HG03095 (cell line): ENCODE measurements at regions not wholly inside any gene's neighbourhood (a gene's known extent, or its start where the extent isn't known, plus 50 kb on each side); places are given as distances from the start of the nearest gene placed in this dataset.
A peak's percentile ranks its signal among the peaks of the same experiment; 100 is the strongest.
"Not testable (repeated sequence)": the region's sequence is repeated elsewhere in the genome, so short reads cannot be mapped to it uniquely, and the experiment has no call there.

Experiments used
- ATAC-seq: cut with Tn5 transposase; IDR thresholded peaks from one replicate; pipeline ENCODE4 v1.9.1; 2021; ENCODE audit warnings: moderate library complexity; ENCODE audit not compliant: unreplicated experiment

GRCh38 chr1:120544434-120544833 lies 129.6 kb downstream of the NBPF8 start:
- ATAC-seq = not testable (repeated sequence)

- not testable (repeated sequence) for ATAC-seq
Measured at GRCh38 chr1:120550335-120550734, 135.5 kb downstream of the NBPF8 start.

- not testable (repeated sequence) for ATAC-seq
Measured at GRCh38 chr1:120552190-120552589, 137.4 kb downstream of the NBPF8 start.

- ATAC-seq = not testable (repeated sequence)
Measured at GRCh38 chr1:120557605-120558302, 142.9 kb downstream of the NBPF8 start.

- ATAC-seq = peak; percentile 81
Measured at GRCh38 chr1:120558303-120559060, 143.6 kb downstream of the NBPF8 start.

- ATAC-seq = not testable (repeated sequence)
Measured at GRCh38 chr1:120561767-120562166, 146.9 kb downstream of the NBPF8 start.

- ATAC-seq = not testable (repeated sequence)
Measured at GRCh38 chr1:120565396-120565795, 150.6 kb downstream of the NBPF8 start.

- not testable (repeated sequence) for ATAC-seq
Measured at GRCh38 chr1:120567620-120568019, 152.8 kb downstream of the NBPF8 start.

- ATAC-seq = not testable (repeated sequence)
Measured at GRCh38 chr1:120575201-120575600, 148.5 kb upstream of the NBPF26 start.

GRCh38 chr1:120582135-120582534 lies 141.6 kb upstream of the NBPF26 start:
- ATAC-seq = not testable (repeated sequence)

GRCh38 chr1:120586053-120586452 lies 137.7 kb upstream of the NBPF26 start:
- not testable (repeated sequence) for ATAC-seq

- ATAC-seq = not testable (repeated sequence)
Measured at GRCh38 chr1:120588811-120589210, 134.9 kb upstream of the NBPF26 start.

- not testable (repeated sequence) for ATAC-seq
Measured at GRCh38 chr1:120591774-120592173, 132.0 kb upstream of the NBPF26 start.

- ATAC-seq = not testable (repeated sequence)
Measured at GRCh38 chr1:120592943-120593342, 130.8 kb upstream of the NBPF26 start.

GRCh38 chr1:120593648-120594047 lies 130.1 kb upstream of the NBPF26 start:
- not testable (repeated sequence) for ATAC-seq

- not testable (repeated sequence) for ATAC-seq
Measured at GRCh38 chr1:120598331-120598951, 125.3 kb upstream of the NBPF26 start.

GRCh38 chr1:120599511-120599910 lies 124.2 kb upstream of the NBPF26 start:
- ATAC-seq = not testable (repeated sequence)

GRCh38 chr1:120600442-120601041 lies 123.2 kb upstream of the NBPF26 start:
- not testable (repeated sequence) for ATAC-seq

- not testable (repeated sequence) for ATAC-seq
Measured at GRCh38 chr1:120607882-120608281, 115.9 kb upstream of the NBPF26 start.

- not testable (repeated sequence) for ATAC-seq
Measured at GRCh38 chr1:120608314-120609014, 115.3 kb upstream of the NBPF26 start.
